Left lung (tissue), 4 donors: ENCODE measurements at regions not wholly inside any gene's neighbourhood (a gene's known extent, or its start where the extent isn't known, plus 50 kb on each side); places are given as distances from the start of the nearest gene placed in this dataset.

Experiments used
- ATAC-seq: fragments of 200-7000 bp; cut with Tn5 transposase; one replicate; pipeline ENCODE4 v1.9.1; 2020; ENCODE audit warnings: moderate library complexity
- DNase-seq, 4 donors: peaks; one replicate each; pipeline ENCODE4 v3.0.0-alpha.2; 2013 to 2020
- H3K27ac ChIP-seq, 2 donors: fragments of 200-600 bp; sonication (generic) in 1 of 2; one replicate each; pipeline versions ENCODE4 v1.5.0 to v1.8.0; 2020 to 2021
- H3K27me3 ChIP-seq, 2 donors: fragments of 200-600 bp; sonication (generic) in 1 of 2; one replicate each; pipeline versions ENCODE4 v1.5.0 to v1.8.0; 2020 to 2021
- H3K36me3 ChIP-seq, 2 donors: fragments of 200-600 bp; sonication (generic) in 1 of 2; one replicate each; pipeline versions ENCODE4 v1.5.0 to v1.8.0; 2020 to 2021
- H3K4me1 ChIP-seq, 2 donors: fragments of 200-600 bp; one replicate each; pipeline ENCODE4 v1.8.0; 2021
- H3K4me3 ChIP-seq, 2 donors: fragments of 200-600 bp; sonication (generic) in 1 of 2; one replicate each; pipeline versions ENCODE4 v1.5.0 to v1.8.0; 2020 to 2021; ENCODE audit warnings: mild to moderate bottlenecking in 1 of 2
- H3K9me3 ChIP-seq, 2 donors: fragments of 200-600 bp; sonication (generic) in 1 of 2; one replicate each; pipeline versions ENCODE4 v1.5.0 to v1.8.0; 2020 to 2021
- CTCF ChIP-seq, 2 donors: fragments of 200-600 bp; sonication (generic) in 1 of 2; IDR thresholded peaks; one replicate each; pipeline versions ENCODE4 v1.5.0 to v1.8.0; 2021; ENCODE audit warnings: antibody characterized with exemption in 2 of 2
- intact Hi-C, 2 donors: fragments of 100-400 bp; cut with DNase I; formaldehyde crosslinking; loops; one replicate each; pipeline versions ENCODE4 v1.11.2 to v1.14.2; 2022
- donor health status: DM: no; HTN: yes; CAD: no.
- donor health status: DM: no; HTN: no; CAD: no.

- peak in 2 of 4 donors; percentile 9 to 49 for DNase-seq
- H3K4me1 ChIP-seq: no peaks in the 10 kb centered on the region
These were observed 223.9 kb upstream of the TOX3 start for GRCh38 chr16:52770828-52771227.

GRCh38 chr16:52758473-52758855 lies 211.5 kb upstream of the TOX3 start:
- H3K27me3 ChIP-seq: no peaks in the 10 kb centered on the region
- H3K36me3 ChIP-seq: no peaks in the 10 kb centered on the region
- H3K4me3 ChIP-seq: no peak overlapping the region
- no peaks in the 10 kb centered on the region for H3K4me1 ChIP-seq
- DNase-seq (no peak), ATAC-seq (no peak)
- H3K9me3 ChIP-seq: no peaks in the 10 kb centered on the region
- intact Hi-C loops: no loop called here
- no peak overlapping the region for H3K27ac ChIP-seq
- no peak for TF ChIP-seq CTCF (IDR thresholded peaks at IDR 0.05)

More at GRCh38 chr16:52770828-52771227, 223.9 kb upstream of the TOX3 start:
- intact Hi-C loops: no loop called here
- Histone ChIP-seq H3K27me3 (no peaks in the 10 kb centered on the region), H3K4me3 (no peak overlapping the region), H3K36me3 (no peaks in the 10 kb centered on the region), H3K27ac (no peak overlapping the region), H3K9me3 (no peaks in the 10 kb centered on the region)
- ATAC-seq: peak; percentile 94
- no peak for TF ChIP-seq CTCF (IDR thresholded peaks at IDR 0.05)

GRCh38 chr16:52757746-52758472 lies 211.0 kb upstream of the TOX3 start:
- ATAC-seq (no peak), DNase-seq (no peak)
- H3K27me3 ChIP-seq: no peaks in the 10 kb centered on the region
- H3K27ac ChIP-seq: no peak overlapping the region
- no peaks in the 10 kb centered on the region for H3K4me1 ChIP-seq
- H3K9me3 ChIP-seq: no peaks in the 10 kb centered on the region
- intact Hi-C loops: no loop called here
- no peaks in the 10 kb centered on the region for H3K36me3 ChIP-seq
- H3K4me3 ChIP-seq: no peak overlapping the region
- TF ChIP-seq CTCF (IDR thresholded peaks at IDR 0.05): no peak

- Histone ChIP-seq H3K27ac (no peak overlapping the region), H3K4me3 (no peak overlapping the region), H3K4me1 (no peaks in the 10 kb centered on the region), H3K9me3 (no peaks in the 10 kb centered on the region), H3K27me3 (no peaks in the 10 kb centered on the region), H3K36me3 (no peaks in the 10 kb centered on the region)
- ATAC-seq (no peak), DNase-seq (no peak)
- no peak for TF ChIP-seq CTCF (IDR thresholded peaks at IDR 0.05)
- intact Hi-C loops: no loop called here
These were observed 210.0 kb upstream of the TOX3 start for GRCh38 chr16:52756812-52757517.

GRCh38 chr16:52755396-52755795 lies 208.5 kb upstream of the TOX3 start:
- intact Hi-C loops: no loop called here
- H3K9me3 ChIP-seq: no peaks in the 10 kb centered on the region
- TF ChIP-seq CTCF (IDR thresholded peaks at IDR 0.05): no peak
- H3K27me3 ChIP-seq: no peaks in the 10 kb centered on the region
- no peak overlapping the region for H3K4me3 ChIP-seq
- H3K36me3 ChIP-seq: no peaks in the 10 kb centered on the region
- H3K27ac ChIP-seq: no peak overlapping the region
- no peak for DNase-seq
- no peak for ATAC-seq
- no peaks in the 10 kb centered on the region for H3K4me1 ChIP-seq
